KMS-11 (cell line): ENCODE measurements at regions not wholly inside any gene's neighbourhood (a gene's known extent, or its start where the extent isn't known, plus 50 kb on each side); places are given as distances from the start of the nearest gene placed in this dataset.

ENCODE experiments used
- H2AFZ ChIP-seq: fragments of 200-600 bp; sonication (generic); 2 replicates; pipeline ENCODE4 v1.6.1; 2016; ENCODE audit warnings: antibody characterized with exemption, mixed run types, low read depth
- H3K27ac ChIP-seq: fragments of 200-600 bp; sonication (generic); 2 replicates; pipeline ENCODE4 v1.6.1; 2016; ENCODE audit warnings: mild to moderate bottlenecking, mixed run types
- H3K27me3 ChIP-seq: fragments of 200-600 bp; sonication (generic); 2 replicates; pipeline ENCODE4 v1.6.1; 2017; ENCODE audit warnings: mild to moderate bottlenecking, low read depth, mixed run types, moderate library complexity; ENCODE audit not compliant: insufficient read depth
- H3K36me3 ChIP-seq: fragments of 200-600 bp; sonication (generic); 2 replicates; pipeline ENCODE4 v1.6.1; 2017; ENCODE audit warnings: mild to moderate bottlenecking, mixed run types; ENCODE audit not compliant: insufficient read depth
- H3K4me1 ChIP-seq: fragments of 200-600 bp; sonication (generic); 2 replicates; pipeline ENCODE4 v1.6.1; 2016; ENCODE audit warnings: mild to moderate bottlenecking, low read depth, mixed run types; ENCODE audit not compliant: poor library complexity, severe bottlenecking
- H3K4me2 ChIP-seq: fragments of 200-600 bp; sonication (generic); 2 replicates; pipeline ENCODE4 v1.7.0; 2016; ENCODE audit warnings: mild to moderate bottlenecking, mixed run types
- H3K4me3 ChIP-seq: fragments of 200-600 bp; sonication (generic); IDR thresholded peaks from 2 replicates; pipeline ENCODE4 v1.6.1; 2017; ENCODE audit warnings: low read depth, low read length, mixed read lengths; ENCODE audit not compliant: insufficient read depth
- H3K79me2 ChIP-seq: fragments of 200-600 bp; sonication (generic); 2 replicates; pipeline ENCODE4 v1.6.1; 2016; ENCODE audit warnings: low read depth, mixed run types; ENCODE audit not compliant: insufficient read depth
- H3K9ac ChIP-seq: fragments of 200-600 bp; sonication (generic); 2 replicates; pipeline ENCODE4 v1.6.1; 2016; ENCODE audit warnings: mild to moderate bottlenecking, mixed run types
- H4K20me1 ChIP-seq: fragments of 200-600 bp; sonication (generic); 2 replicates; pipeline ENCODE4 v1.6.1; 2016; ENCODE audit warnings: mild to moderate bottlenecking, mixed run types; ENCODE audit not compliant: insufficient read depth
- TF ChIP-seq, protein P1 (sequence below): fragments of 200-600 bp; sonication (generic); conservative IDR thresholded peaks from 2 replicates; pipeline ENCODE4 v1.6.1; 2017; ENCODE audit warnings: low read depth, mild to moderate bottlenecking, antibody characterized with exemption, low read length, moderate library complexity, mixed read lengths

DNA sequence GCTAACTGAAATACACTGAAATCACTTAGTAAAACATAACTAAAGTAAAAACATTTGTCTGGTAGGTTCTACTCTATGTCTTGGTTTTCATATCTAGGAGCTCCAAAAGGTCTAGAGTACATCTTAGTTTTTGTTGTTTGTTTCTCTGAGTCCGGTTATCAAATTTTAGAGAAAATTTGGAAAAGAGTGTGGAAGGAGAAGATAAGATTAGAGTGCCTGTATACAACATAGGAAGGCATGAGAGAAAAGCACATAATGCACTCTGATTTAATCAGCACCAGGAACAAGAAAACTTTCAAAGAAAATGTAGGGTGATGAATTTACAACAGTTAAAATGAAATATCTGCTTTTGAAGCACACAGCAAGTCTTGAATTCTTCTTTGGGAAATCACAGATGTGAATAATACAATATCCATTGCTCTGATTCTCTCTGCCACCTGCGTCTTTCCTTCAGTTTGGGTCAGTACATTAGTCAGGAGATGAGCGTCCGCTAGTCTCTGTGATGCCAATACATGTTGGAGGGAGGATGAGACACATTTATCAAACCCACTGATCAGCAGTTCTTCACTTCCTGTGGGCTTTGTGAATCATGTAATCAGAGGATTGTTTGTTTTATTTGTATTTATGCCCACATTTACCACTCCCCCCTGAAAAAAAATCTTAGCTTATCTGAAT lies 477.8 kb upstream of the GCFC2 start:
- TF ChIP-seq, protein P1, sequence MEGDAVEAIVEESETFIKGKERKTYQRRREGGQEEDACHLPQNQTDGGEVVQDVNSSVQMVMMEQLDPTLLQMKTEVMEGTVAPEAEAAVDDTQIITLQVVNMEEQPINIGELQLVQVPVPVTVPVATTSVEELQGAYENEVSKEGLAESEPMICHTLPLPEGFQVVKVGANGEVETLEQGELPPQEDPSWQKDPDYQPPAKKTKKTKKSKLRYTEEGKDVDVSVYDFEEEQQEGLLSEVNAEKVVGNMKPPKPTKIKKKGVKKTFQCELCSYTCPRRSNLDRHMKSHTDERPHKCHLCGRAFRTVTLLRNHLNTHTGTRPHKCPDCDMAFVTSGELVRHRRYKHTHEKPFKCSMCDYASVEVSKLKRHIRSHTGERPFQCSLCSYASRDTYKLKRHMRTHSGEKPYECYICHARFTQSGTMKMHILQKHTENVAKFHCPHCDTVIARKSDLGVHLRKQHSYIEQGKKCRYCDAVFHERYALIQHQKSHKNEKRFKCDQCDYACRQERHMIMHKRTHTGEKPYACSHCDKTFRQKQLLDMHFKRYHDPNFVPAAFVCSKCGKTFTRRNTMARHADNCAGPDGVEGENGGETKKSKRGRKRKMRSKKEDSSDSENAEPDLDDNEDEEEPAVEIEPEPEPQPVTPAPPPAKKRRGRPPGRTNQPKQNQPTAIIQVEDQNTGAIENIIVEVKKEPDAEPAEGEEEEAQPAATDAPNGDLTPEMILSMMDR, result no peak

DNA sequence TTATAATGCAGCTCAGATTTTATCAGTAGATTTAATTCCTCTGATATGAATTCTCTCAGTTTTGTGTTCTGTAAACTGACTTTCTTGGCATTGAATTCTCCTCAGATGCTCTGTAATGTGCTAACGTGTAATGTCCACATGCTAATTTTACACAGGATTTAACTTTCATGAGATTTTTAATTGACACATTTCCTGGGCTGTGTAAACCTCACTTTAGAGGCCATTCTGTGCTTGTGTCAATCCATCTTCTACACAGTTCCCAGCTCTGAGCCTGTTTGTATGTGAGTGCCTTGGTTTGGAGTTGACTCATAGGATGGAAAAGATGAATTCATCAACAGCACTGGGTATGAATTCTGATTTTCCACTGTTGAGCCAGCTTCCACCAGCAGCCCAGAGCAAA lies 476.7 kb upstream of the GCFC2 start:
- H3K9ac ChIP-seq, result no peak overlapping the region
- H4K20me1 ChIP-seq, result no peaks in the 10 kb centered on the region
- H2AFZ ChIP-seq, result no peak overlapping the region
- no peaks in the 10 kb centered on the region for H3K36me3 ChIP-seq
- no peak overlapping the region for H3K27ac ChIP-seq
- no peaks in the 10 kb centered on the region for H3K27me3 ChIP-seq
- TF ChIP-seq, protein P1, result no peak
- no peak overlapping the region for H3K4me2 ChIP-seq
- no peaks in the 10 kb centered on the region for H3K4me1 ChIP-seq
- H3K4me3 ChIP-seq, result no peak overlapping the region
- no peaks in the 10 kb centered on the region for H3K79me2 ChIP-seq

More for the DNA sequence above, 477.8 kb upstream of the GCFC2 start:
- Histone ChIP-seq H3K4me3 (no peak overlapping the region), H3K79me2 (no peaks in the 10 kb centered on the region), H3K4me2 (no peak overlapping the region), H3K36me3 (no peaks in the 10 kb centered on the region), H4K20me1 (no peaks in the 10 kb centered on the region), H2AFZ (no peak overlapping the region), H3K27ac (no peak overlapping the region), H3K4me1 (no peaks in the 10 kb centered on the region), H3K27me3 (no peaks in the 10 kb centered on the region), H3K9ac (no peak overlapping the region)

DNA sequence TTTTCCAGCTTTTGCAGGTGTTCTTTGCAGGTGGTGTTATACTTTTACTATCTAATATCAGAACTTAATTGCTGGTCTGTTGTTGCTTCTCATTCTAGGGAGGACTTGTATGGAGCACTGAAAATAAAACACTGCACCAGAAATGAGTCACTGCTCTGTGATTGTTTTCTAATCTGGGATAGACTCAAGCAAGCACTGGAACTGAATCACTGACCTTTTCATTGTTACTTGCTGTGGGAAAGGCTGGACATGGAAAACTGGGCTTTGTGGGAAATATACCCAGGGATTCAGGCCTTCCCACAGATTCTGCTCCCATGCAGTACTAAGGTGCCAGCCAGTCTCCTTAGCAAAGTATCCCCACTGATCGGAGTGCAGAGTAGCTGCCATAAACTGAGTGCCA lies 470.0 kb upstream of the GCFC2 start:
- H3K9ac ChIP-seq, result no peak overlapping the region
- H3K27me3 ChIP-seq, result no peaks in the 10 kb centered on the region
- no peak overlapping the region for H3K4me2 ChIP-seq
- no peaks in the 10 kb centered on the region for H3K79me2 ChIP-seq
- peaks cover 5% of the 10 kb centered on the region for H3K4me1 ChIP-seq
- TF ChIP-seq, protein P1, result no peak
- H3K27ac ChIP-seq, result no peak overlapping the region
- no peaks in the 10 kb centered on the region for H4K20me1 ChIP-seq
- H2AFZ ChIP-seq, result no peak overlapping the region
- H3K4me3 ChIP-seq, result no peak overlapping the region
- H3K36me3 ChIP-seq, result no peaks in the 10 kb centered on the region

DNA sequence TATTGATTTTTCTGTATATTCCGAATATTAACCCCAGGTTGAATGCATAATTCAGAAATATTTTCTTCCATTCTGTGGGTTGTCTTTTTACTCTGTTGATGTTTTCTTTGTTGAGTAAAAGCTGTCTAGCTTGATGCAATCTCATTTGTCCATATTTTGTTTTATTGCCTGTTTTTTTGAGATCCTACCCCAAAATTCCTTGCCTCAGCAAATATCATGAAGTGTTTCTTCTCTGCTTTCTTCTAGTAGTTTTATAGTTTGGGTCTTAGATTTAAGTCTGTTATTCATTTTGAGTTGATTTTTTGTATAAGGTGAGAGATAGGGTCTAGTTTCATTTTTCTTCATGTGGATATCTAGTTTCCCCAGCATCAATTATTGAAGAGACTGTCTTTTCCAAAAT lies 467.9 kb upstream of the GCFC2 start:
- no peak overlapping the region for H3K27ac ChIP-seq
- H3K4me1 ChIP-seq, result peaks cover 5% of the 10 kb centered on the region
- H3K4me3 ChIP-seq, result no peak overlapping the region
- H3K9ac ChIP-seq, result no peak overlapping the region
- H3K27me3 ChIP-seq, result no peaks in the 10 kb centered on the region
- H3K36me3 ChIP-seq, result no peaks in the 10 kb centered on the region
- no peaks in the 10 kb centered on the region for H3K79me2 ChIP-seq
- H3K4me2 ChIP-seq, result no peak overlapping the region
- no peaks in the 10 kb centered on the region for H4K20me1 ChIP-seq
- TF ChIP-seq, protein P1, result no peak
- no peak overlapping the region for H2AFZ ChIP-seq
